ENCODE measurements at regions not wholly inside any gene's neighbourhood (a gene's known extent, or its start where the extent isn't known, plus 50 kb on each side); places are given as distances from the start of the nearest gene placed in this dataset.

GRCh38 chr5:27742805-27743204 is 704.4 kb upstream of the CDH9 start:
- ATAC-seq (no peak), DNase-seq (no peak)
- intact Hi-C loops (cut with DNase I): no loop called here
- Histone ChIP-seq H3K4me3 (no peak overlapping the region), H3K27me3 (no peaks in the 10 kb centered on the region), H3K36me3 (replicated peaks in 1 of 2; ENCODE audit: insufficient read depth in 1 of 2, low read depth in 2 of 2) (no peaks in the 10 kb centered on the region), H3K9me3 (no peaks in the 10 kb centered on the region), H3K27ac (no peak overlapping the region), H3K4me1 (no peaks in the 10 kb centered on the region)
- no peak for TF ChIP-seq POLR2A (IDR thresholded peaks at IDR 0.05)
- no peak for TF ChIP-seq CTCF (IDR thresholded peaks at IDR 0.05)
- WGBS, 2 donors: 66 to 80% methylated on average over 6 of the region's 6 CpGs

- DNase-seq (no peak), ATAC-seq (no peak)
- Histone ChIP-seq H3K27ac (no peak overlapping the region), H3K9me3 (no peaks in the 10 kb centered on the region), H3K27me3 (no peaks in the 10 kb centered on the region), H3K4me3 (no peak overlapping the region), H3K4me1 (no peaks in the 10 kb centered on the region), H3K36me3 (replicated peaks in 1 of 2; ENCODE audit: insufficient read depth in 1 of 2, low read depth in 2 of 2) (no peaks in the 10 kb centered on the region)
- intact Hi-C loops (cut with DNase I): no loop called here
- TF ChIP-seq POLR2A (IDR thresholded peaks at IDR 0.05): no peak
- TF ChIP-seq CTCF (IDR thresholded peaks at IDR 0.05): no peak
- WGBS, 2 donors: 42 to 57% methylated on average over 1 of the region's 1 CpG
Observed at GRCh38 chr5:27734838-27735237, 696.5 kb upstream of the CDH9 start.

- intact Hi-C loops (cut with DNase I): no loop called here
- TF ChIP-seq CTCF (IDR thresholded peaks at IDR 0.05): no peak
- TF ChIP-seq POLR2A (IDR thresholded peaks at IDR 0.05): no peak
- no peaks in the 10 kb centered on the region for H3K27me3 ChIP-seq
- H3K4me1 ChIP-seq: no peaks in the 10 kb centered on the region
- H3K36me3 ChIP-seq (replicated peaks in 1 of 2; ENCODE audit: insufficient read depth in 1 of 2, low read depth in 2 of 2): no peaks in the 10 kb centered on the region
- no peak overlapping the region for H3K27ac ChIP-seq
- DNase-seq (no peak), ATAC-seq (no peak)
- no peak overlapping the region for H3K4me3 ChIP-seq
- H3K9me3 ChIP-seq: no peaks in the 10 kb centered on the region
Observed at GRCh38 chr5:27733237-27733636, 694.9 kb upstream of the CDH9 start.

GRCh38 chr5:27727254-27727653 is 688.9 kb upstream of the CDH9 start:
- Histone ChIP-seq H3K4me3 (no peak overlapping the region), H3K4me1 (no peaks in the 10 kb centered on the region), H3K36me3 (replicated peaks in 1 of 2; ENCODE audit: insufficient read depth in 1 of 2, low read depth in 2 of 2) (no peaks in the 10 kb centered on the region), H3K27ac (no peak overlapping the region), H3K27me3 (no peaks in the 10 kb centered on the region), H3K9me3 (no peaks in the 10 kb centered on the region)
- TF ChIP-seq POLR2A (IDR thresholded peaks at IDR 0.05) (no peak), CTCF (IDR thresholded peaks at IDR 0.05) (no peak)
- intact Hi-C loops (cut with DNase I): no loop called here
- ATAC-seq: no peak
- DNase-seq: no peak

GRCh38 chr5:27722337-27722736 is 684.0 kb upstream of the CDH9 start:
- Histone ChIP-seq H3K27ac (no peak overlapping the region), H3K36me3 (replicated peaks in 1 of 2; ENCODE audit: insufficient read depth in 1 of 2, low read depth in 2 of 2) (no peaks in the 10 kb centered on the region), H3K4me1 (no peaks in the 10 kb centered on the region), H3K4me3 (no peak overlapping the region), H3K27me3 (no peaks in the 10 kb centered on the region), H3K9me3 (no peaks in the 10 kb centered on the region)
- TF ChIP-seq POLR2A (IDR thresholded peaks at IDR 0.05) (no peak), CTCF (IDR thresholded peaks at IDR 0.05) (no peak)
- intact Hi-C loops (cut with DNase I): no loop called here
- ATAC-seq: no peak
- no peak for DNase-seq

Data from body of pancreas (tissue), 4 donors.